SK-N-SH treated with all-trans-retinoic acid at 6 μM for 48 hours (cell line): ENCODE measurements at regions not wholly inside any gene's neighbourhood (a gene's known extent, or its start where the extent isn't known, plus 50 kb on each side); places are given as distances from the start of the nearest gene placed in this dataset.

Experiments used
- ARNTL ChIP-seq: fragments of 450-650 bp; formaldehyde crosslinking; IDR thresholded peaks from 2 replicates; pipeline ENCODE4 v1.5.0; 2020; ENCODE audit warnings: low read depth, mild to moderate bottlenecking, moderate library complexity, borderline replicate concordance
- OSR1 ChIP-seq: fragments of 250-450 bp; sonication (Bioruptor Pico); IDR thresholded peaks from 2 replicates; pipeline ENCODE4 v1.8.0; 2022; ENCODE audit warnings: moderate library complexity, mild to moderate bottlenecking, inconsistent platforms
- PPARA ChIP-seq: fragments of 250-450 bp; sonication (Bioruptor Pico); IDR thresholded peaks from 2 replicates; pipeline ENCODE4 v1.5.0; 2020; ENCODE audit warnings: mild to moderate bottlenecking, borderline replicate concordance
- ZFP30 ChIP-seq: fragments of 450-650 bp; formaldehyde crosslinking; IDR thresholded peaks from 2 replicates; pipeline ENCODE4 v1.5.0; 2022; ENCODE audit warnings: mild to moderate bottlenecking, moderate library complexity
- TF ChIP-seq, protein P1 (sequence below): fragments of 250-450 bp; sonication (Bioruptor Pico); IDR thresholded peaks from 2 replicates; pipeline ENCODE4 v1.5.1; 2021; ENCODE audit warnings: mild to moderate bottlenecking, moderate library complexity

DNA sequence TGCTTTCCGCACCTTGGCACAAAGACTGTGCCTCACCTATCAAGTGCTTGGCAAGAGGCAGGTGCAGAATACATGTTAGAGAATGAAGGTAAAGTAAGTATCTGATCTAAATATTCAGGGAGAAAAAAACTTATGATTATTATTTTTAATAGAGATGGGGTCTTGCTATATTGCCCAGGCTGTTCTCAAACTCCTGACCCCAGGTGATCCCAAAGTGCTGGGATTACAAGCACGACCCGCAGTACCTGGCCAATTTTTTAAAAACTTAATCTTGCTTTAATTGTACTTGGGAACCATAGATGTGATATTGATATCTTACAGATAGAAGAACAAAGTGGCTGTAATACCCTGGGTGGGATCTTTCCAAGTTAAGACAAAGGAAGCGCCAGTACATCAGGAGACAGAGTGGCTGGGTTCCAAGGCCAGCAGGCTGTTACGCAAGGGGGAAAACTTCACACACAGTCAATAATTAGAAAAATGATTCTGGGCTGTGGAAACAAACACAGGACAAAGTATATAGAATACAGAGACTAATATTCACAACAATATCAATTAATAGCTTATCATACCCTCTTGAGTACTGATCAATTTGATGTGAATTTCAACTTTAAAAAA, 58.6 kb upstream of the ATP1A1 start:
- no peak for TF ChIP-seq ARNTL (CRISPR knock-in tag)
- TF ChIP-seq ZFP30 (CRISPR knock-in tag), result no peak
- TF ChIP-seq, protein P1, sequence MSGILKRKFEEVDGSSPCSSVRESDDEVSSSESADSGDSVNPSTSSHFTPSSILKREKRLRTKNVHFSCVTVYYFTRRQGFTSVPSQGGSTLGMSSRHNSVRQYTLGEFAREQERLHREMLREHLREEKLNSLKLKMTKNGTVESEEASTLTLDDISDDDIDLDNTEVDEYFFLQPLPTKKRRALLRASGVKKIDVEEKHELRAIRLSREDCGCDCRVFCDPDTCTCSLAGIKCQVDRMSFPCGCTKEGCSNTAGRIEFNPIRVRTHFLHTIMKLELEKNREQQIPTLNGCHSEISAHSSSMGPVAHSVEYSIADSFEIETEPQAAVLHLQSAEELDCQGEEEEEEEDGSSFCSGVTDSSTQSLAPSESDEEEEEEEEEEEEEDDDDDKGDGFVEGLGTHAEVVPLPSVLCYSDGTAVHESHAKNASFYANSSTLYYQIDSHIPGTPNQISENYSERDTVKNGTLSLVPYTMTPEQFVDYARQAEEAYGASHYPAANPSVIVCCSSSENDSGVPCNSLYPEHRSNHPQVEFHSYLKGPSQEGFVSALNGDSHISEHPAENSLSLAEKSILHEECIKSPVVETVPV (CRISPR knock-in tag), result no peak
- TF ChIP-seq OSR1 (CRISPR knock-in tag), result no peak
- no peak for TF ChIP-seq PPARA (CRISPR knock-in tag)
